Transverse colon (tissue), 4 donors: ENCODE measurements at regions not wholly inside any gene's neighbourhood (a gene's known extent, or its start where the extent isn't known, plus 50 kb on each side); places are given as distances from the start of the nearest gene placed in this dataset.

Experiments used
- DNase-seq: peaks from one replicate; pipeline ENCODE4 v3.0.0-alpha.2; 2019
- H3K27ac ChIP-seq, 4 donors: fragments of 200-600 bp; sonication (generic); 2 replicates each; pipeline ENCODE4 v1.5.1; 2016 to 2018; ENCODE audit warnings: inconsistent platforms in 4 of 4
- H3K27me3 ChIP-seq: fragments of 200-600 bp; sonication (generic); 2 replicates; pipeline ENCODE4 v1.5.1; 2017; ENCODE audit warnings: inconsistent platforms
- H3K36me3 ChIP-seq, 4 donors: fragments of 200-600 bp; sonication (generic); 2 replicates each; pipeline ENCODE4 v1.5.1; 2017 to 2019; ENCODE audit warnings: inconsistent platforms in 4 of 4
- H3K4me1 ChIP-seq, 4 donors: fragments of 200-600 bp; sonication (generic); 2 replicates each; pipeline ENCODE4 v1.5.1; 2017 to 2020; ENCODE audit warnings: inconsistent platforms in 4 of 4
- H3K4me3 ChIP-seq, 4 donors: fragments of 200-600 bp; sonication (generic); 1 replicate in 1 of 4; 2 replicates in 3 of 4; pipeline versions ENCODE4 v1.5.1 to v1.6.1; 2017 to 2019; ENCODE audit warnings: inconsistent platforms in 4 of 4
- H3K9me3 ChIP-seq, 2 donors: fragments of 200-600 bp; sonication (generic); 2 replicates each; pipeline ENCODE4 v1.5.1; 2017 to 2019; ENCODE audit warnings: inconsistent platforms in 2 of 2
- EP300 ChIP-seq: sonication (generic); formaldehyde crosslinking; IDR thresholded peaks from one replicate; pipeline ENCODE4 v1.6.1; 2017; ENCODE audit warnings: antibody characterized with exemption, low read depth
- POLR2A ChIP-seq: fragments of 450-650 bp; IDR thresholded peaks from one replicate; pipeline ENCODE4 v1.6.1; 2016; ENCODE audit warnings: antibody characterized with exemption, mild to moderate bottlenecking, moderate library complexity
- POLR2AphosphoS5 ChIP-seq, 3 donors: sonication (generic); formaldehyde crosslinking; IDR thresholded peaks; one replicate each; pipeline ENCODE4 v1.6.1; 2016; ENCODE audit warnings: antibody characterized with exemption in 3 of 3
- WGBS, 2 donors: methylation state at CpG; one replicate each; pipeline ENCODE4 v1.1.5; 2018; ENCODE audit warnings: low coverage in 1 of 2; 5-methylcytosine and 5-hydroxymethylcytosine counted together
- in situ Hi-C, 4 donors: fragments of 200-750 bp; cut with MboI; loops; one replicate each; pipeline versions ENCODE4 v1.15.0 to v1.15.1; 2017; ENCODE audit warnings: low sequenced_read_pairs in 3 of 4, low pct_ligation_motif_present in 1 of 4, low pct_unique_long_range_greater_than_20kb in 1 of 4
- intact Hi-C: fragments of 100-400 bp; cut with DNase I; formaldehyde crosslinking; loops from one replicate; pipeline ENCODE4 v1.15.1; 2023; ENCODE audit warnings: low total_unique reads
- TF ChIP-seq, protein P1 (sequence below), 5 experiments: fragments of 200-600 bp in 3 of 5; fragments of 450-650 bp in 2 of 5; sonication (generic) in 3 of 5; IDR thresholded peaks; 1 replicate in 2 of 5; 2 replicates in 3 of 5; pipeline ENCODE4 v1.5.1; 2016 to 2017; ENCODE audit warnings: antibody characterized with exemption in 5 of 5, inconsistent platforms in 3 of 5, mild to moderate bottlenecking in 2 of 5, moderate library complexity in 1 of 5

DNA sequence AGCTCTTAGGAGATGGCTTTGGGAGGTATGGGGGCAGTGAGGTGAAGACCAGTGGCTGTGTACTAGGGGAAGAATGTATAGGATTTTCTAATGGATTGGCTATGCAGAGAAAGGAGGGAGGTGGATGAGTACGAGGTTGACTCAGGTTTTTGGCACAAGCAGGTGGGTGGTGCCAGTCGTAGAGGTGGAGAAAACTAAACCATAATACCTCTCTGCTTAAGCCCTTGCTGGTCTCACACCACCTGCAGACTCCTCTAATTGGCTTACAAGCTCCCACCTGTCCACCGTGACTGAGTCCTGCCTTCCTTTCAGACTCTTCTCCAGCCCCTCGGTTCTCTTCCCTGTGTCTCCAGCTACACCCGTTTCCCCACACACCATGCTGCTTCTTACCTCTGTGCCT lies 521.7 kb upstream of the CLINT1 start:
- TF ChIP-seq EP300 (no peak), POLR2A (no peak), POLR2AphosphoS5 (IDR thresholded peaks at IDR 0.05) (no peak)
- TF ChIP-seq, protein P1, sequence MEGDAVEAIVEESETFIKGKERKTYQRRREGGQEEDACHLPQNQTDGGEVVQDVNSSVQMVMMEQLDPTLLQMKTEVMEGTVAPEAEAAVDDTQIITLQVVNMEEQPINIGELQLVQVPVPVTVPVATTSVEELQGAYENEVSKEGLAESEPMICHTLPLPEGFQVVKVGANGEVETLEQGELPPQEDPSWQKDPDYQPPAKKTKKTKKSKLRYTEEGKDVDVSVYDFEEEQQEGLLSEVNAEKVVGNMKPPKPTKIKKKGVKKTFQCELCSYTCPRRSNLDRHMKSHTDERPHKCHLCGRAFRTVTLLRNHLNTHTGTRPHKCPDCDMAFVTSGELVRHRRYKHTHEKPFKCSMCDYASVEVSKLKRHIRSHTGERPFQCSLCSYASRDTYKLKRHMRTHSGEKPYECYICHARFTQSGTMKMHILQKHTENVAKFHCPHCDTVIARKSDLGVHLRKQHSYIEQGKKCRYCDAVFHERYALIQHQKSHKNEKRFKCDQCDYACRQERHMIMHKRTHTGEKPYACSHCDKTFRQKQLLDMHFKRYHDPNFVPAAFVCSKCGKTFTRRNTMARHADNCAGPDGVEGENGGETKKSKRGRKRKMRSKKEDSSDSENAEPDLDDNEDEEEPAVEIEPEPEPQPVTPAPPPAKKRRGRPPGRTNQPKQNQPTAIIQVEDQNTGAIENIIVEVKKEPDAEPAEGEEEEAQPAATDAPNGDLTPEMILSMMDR (IDR thresholded peaks at IDR 0.05): no peak
- Histone ChIP-seq H3K4me3 (no peak overlapping the region), H3K27ac (no peak overlapping the region), H3K9me3 (no peaks in the 10 kb centered on the region), H3K4me1 (peaks cover 3 to 14% (median 5%) of the 10 kb centered on the region in 4 donors), H3K36me3 (no peaks in the 10 kb centered on the region), H3K27me3 (no peaks in the 10 kb centered on the region)
- WGBS, 2 donors: 81 to 83% methylated on average over 2 to 5 of the region's 5 CpGs
- intact Hi-C loops (no loop called here), in situ Hi-C loops (no loop called here)
- DNase-seq: no peak

DNA sequence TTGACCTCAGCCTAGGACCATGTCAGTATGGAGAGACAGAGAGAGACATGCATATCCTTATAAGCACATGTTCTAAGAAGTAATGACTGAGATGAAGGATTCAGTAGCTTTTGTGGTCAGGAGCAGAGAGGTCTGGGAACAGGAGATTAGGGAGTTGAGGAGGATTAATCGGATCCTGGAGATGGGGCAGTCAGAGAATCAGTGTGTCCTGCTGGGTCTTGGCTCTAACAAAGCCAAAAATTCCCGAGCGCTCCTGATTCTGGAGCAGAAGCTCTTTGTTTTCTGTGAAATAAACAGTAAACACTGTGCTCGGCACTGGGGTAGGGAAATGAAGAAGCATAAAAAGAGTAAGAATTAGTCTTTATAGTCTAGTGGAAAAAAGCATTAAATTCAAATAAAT lies 520.0 kb upstream of the CLINT1 start:
- no peak for DNase-seq
- 61 to 77% methylated on average over 3 to 4 of the region's 4 CpGs for WGBS, 2 donors
- Histone ChIP-seq H3K36me3 (no peaks in the 10 kb centered on the region), H3K9me3 (no peaks in the 10 kb centered on the region), H3K4me3 (no peak overlapping the region), H3K4me1 (peaks cover 3 to 14% (median 5%) of the 10 kb centered on the region in 4 donors), H3K27ac (no peak overlapping the region), H3K27me3 (no peaks in the 10 kb centered on the region)
- in situ Hi-C loops (no loop called here), intact Hi-C loops (no loop called here)
- TF ChIP-seq POLR2AphosphoS5 (IDR thresholded peaks at IDR 0.05) (no peak), EP300 (no peak), POLR2A (no peak)
- TF ChIP-seq, protein P1 (IDR thresholded peaks at IDR 0.05): no peak

DNA sequence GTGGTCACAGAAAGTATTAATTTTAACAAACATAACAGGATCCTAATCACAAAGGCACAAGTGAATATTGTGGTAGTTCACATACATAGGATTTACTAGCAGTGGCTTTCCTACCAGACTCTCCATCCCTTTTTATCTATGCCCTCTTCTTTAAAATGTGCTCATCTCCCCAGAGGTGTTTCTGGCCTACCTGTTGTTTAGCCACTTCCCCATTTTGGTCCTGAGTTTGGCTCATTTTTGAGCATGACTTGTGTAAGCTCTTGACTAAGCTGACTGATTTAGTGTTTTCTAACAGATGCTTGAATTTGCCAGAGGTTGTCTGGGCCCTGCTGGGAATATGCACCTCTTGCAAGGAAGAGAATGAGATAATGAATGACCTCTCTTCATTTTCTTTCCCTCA lies 517.7 kb upstream of the CLINT1 start:
- intact Hi-C loops (no loop called here), in situ Hi-C loops (no loop called here)
- TF ChIP-seq POLR2A (no peak), POLR2AphosphoS5 (IDR thresholded peaks at IDR 0.05) (no peak), EP300 (no peak)
- TF ChIP-seq, protein P1 (IDR thresholded peaks at IDR 0.05): no peak

DNA sequence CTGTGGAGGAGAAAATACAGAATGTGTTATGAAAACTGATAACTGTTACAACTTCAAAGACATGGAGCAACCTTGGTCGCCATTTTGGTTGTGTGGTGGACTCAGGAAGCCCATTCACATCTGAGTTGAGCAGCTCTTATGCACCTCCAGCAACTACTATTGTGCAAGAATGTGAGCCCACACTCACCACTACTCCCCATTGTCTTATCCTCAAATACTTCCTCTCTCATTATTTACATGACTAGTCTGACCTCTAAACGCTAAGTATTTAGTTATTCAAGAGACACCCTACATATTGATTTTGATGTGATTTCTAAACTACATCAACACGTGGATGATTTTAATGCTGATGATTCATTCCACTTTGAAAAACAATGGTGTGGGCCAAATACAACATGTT lies 516.6 kb upstream of the CLINT1 start:
- H3K36me3 ChIP-seq: no peaks in the 10 kb centered on the region
- intact Hi-C loops (no loop called here), in situ Hi-C loops (no loop called here)
- no peak overlapping the region for H3K27ac ChIP-seq
- H3K27me3 ChIP-seq: no peaks in the 10 kb centered on the region
- no peak overlapping the region for H3K4me3 ChIP-seq
- no peaks in the 10 kb centered on the region for H3K4me1 ChIP-seq
- H3K9me3 ChIP-seq: no peaks in the 10 kb centered on the region
- no peak for DNase-seq
- TF ChIP-seq, protein P1 (IDR thresholded peaks at IDR 0.05): no peak
- TF ChIP-seq POLR2A: no peak
- no peak for TF ChIP-seq EP300
- TF ChIP-seq POLR2AphosphoS5 (IDR thresholded peaks at IDR 0.05): no peak
- 71 to 81% methylated on average over 3 of the region's 3 CpGs for WGBS, 2 donors

More for the DNA sequence above, 517.7 kb upstream of the CLINT1 start:
- no peaks in the 10 kb centered on the region for H3K27me3 ChIP-seq
- H3K36me3 ChIP-seq: no peaks in the 10 kb centered on the region
- no peak overlapping the region for H3K27ac ChIP-seq
- DNase-seq: no peak
- H3K9me3 ChIP-seq: no peaks in the 10 kb centered on the region
- H3K4me3 ChIP-seq: no peak overlapping the region
- peaks cover 0 to under 1% (median 0%) of the 10 kb centered on the region in 4 donors for H3K4me1 ChIP-seq
